ENCODE measurements at regions not wholly inside any gene's neighbourhood (a gene's known extent, or its start where the extent isn't known, plus 50 kb on each side); places are given as distances from the start of the nearest gene placed in this dataset.
"Not testable (repeated sequence)": the region's sequence is repeated elsewhere in the genome, so short reads cannot be mapped to it uniquely, and the experiment has no call there.

- not testable (repeated sequence) for H3K9ac ChIP-seq (ENCODE audit: low read length); H3K27me3 ChIP-seq (ENCODE audit: control insufficient read depth, insufficient read depth, low read length); H3K4me1 ChIP-seq (ENCODE audit: control insufficient read depth, insufficient read depth, low read length); H3K27ac ChIP-seq (ENCODE audit: low read depth, low read length); H3K36me3 ChIP-seq (ENCODE audit: control insufficient read depth, insufficient read depth, low read length); H3K4me3 ChIP-seq (ENCODE audit: low read depth, low read length)
- H3K9me3 ChIP-seq (ENCODE audit: control insufficient read depth, insufficient read depth, low read depth, low read length): peaks cover 19% of the 10 kb centered on the region; the same call in 1 of the 2 replicates
Measured at GRCh38 chr15:29648415-29648814, 173.9 kb downstream of the TJP1 start.

- Histone ChIP-seq H3K9me3 (ENCODE audit: control insufficient read depth, insufficient read depth, low read depth, low read length) (peaks cover 19% of the 10 kb centered on the region; the same call in 1 of the 2 replicates), H3K4me3 (ENCODE audit: low read depth, low read length) (no peak overlapping the region), H3K9ac (ENCODE audit: low read length) (no peak overlapping the region), H3K4me1 (ENCODE audit: control insufficient read depth, insufficient read depth, low read length) (no peaks in the 10 kb centered on the region), H3K36me3 (ENCODE audit: control insufficient read depth, insufficient read depth, low read length) (no peaks in the 10 kb centered on the region), H3K27me3 (ENCODE audit: control insufficient read depth, insufficient read depth, low read length) (no peaks in the 10 kb centered on the region), H3K27ac (ENCODE audit: low read depth, low read length) (no peak overlapping the region)
Measured at GRCh38 chr15:29645841-29646240, 176.4 kb downstream of the TJP1 start.

GRCh38 chr15:29644361-29644760 is 177.9 kb downstream of the TJP1 start:
- H3K4me1 ChIP-seq (ENCODE audit: control insufficient read depth, insufficient read depth, low read length); H3K27me3 ChIP-seq (ENCODE audit: control insufficient read depth, insufficient read depth, low read length): not testable (repeated sequence)
- peaks cover 19% of the 10 kb centered on the region; the same call in 1 of the 2 replicates for H3K9me3 ChIP-seq (ENCODE audit: control insufficient read depth, insufficient read depth, low read depth, low read length)

GRCh38 chr15:29638781-29639180 is 183.5 kb downstream of the TJP1 start:
- H3K9ac ChIP-seq (ENCODE audit: low read length): no peak overlapping the region

More at GRCh38 chr15:29644361-29644760, 177.9 kb downstream of the TJP1 start:
- H3K27ac ChIP-seq (ENCODE audit: low read depth, low read length); H3K36me3 ChIP-seq (ENCODE audit: control insufficient read depth, insufficient read depth, low read length); H3K4me3 ChIP-seq (ENCODE audit: low read depth, low read length); H3K9ac ChIP-seq (ENCODE audit: low read length): not testable (repeated sequence)

GRCh38 chr15:29638011-29638410 is 184.3 kb downstream of the TJP1 start:
- Histone ChIP-seq H3K9me3 (ENCODE audit: control insufficient read depth, insufficient read depth, low read depth, low read length) (peaks cover 6% of the 10 kb centered on the region), H3K27me3 (ENCODE audit: control insufficient read depth, insufficient read depth, low read length) (no peaks in the 10 kb centered on the region), H3K4me3 (ENCODE audit: low read depth, low read length) (no peak overlapping the region), H3K4me1 (ENCODE audit: control insufficient read depth, insufficient read depth, low read length) (no peaks in the 10 kb centered on the region), H3K27ac (ENCODE audit: low read depth, low read length) (no peak overlapping the region), H3K9ac (ENCODE audit: low read length) (no peak overlapping the region), H3K36me3 (ENCODE audit: control insufficient read depth, insufficient read depth, low read length) (no peaks in the 10 kb centered on the region)

More at GRCh38 chr15:29638781-29639180, 183.5 kb downstream of the TJP1 start:
- H3K4me3 ChIP-seq (ENCODE audit: low read depth, low read length): no peak overlapping the region
- peaks cover 4% of the 10 kb centered on the region for H3K9me3 ChIP-seq (ENCODE audit: control insufficient read depth, insufficient read depth, low read depth, low read length)
- no peak overlapping the region for H3K27ac ChIP-seq (ENCODE audit: low read depth, low read length)
- H3K36me3 ChIP-seq (ENCODE audit: control insufficient read depth, insufficient read depth, low read length): no peaks in the 10 kb centered on the region
- no peaks in the 10 kb centered on the region for H3K4me1 ChIP-seq (ENCODE audit: control insufficient read depth, insufficient read depth, low read length)
- no peaks in the 10 kb centered on the region for H3K27me3 ChIP-seq (ENCODE audit: control insufficient read depth, insufficient read depth, low read length)

GRCh38 chr15:29637555-29637954 is 184.7 kb downstream of the TJP1 start:
- Histone ChIP-seq H3K27me3 (ENCODE audit: control insufficient read depth, insufficient read depth, low read length) (no peaks in the 10 kb centered on the region), H3K9ac (ENCODE audit: low read length) (no peak overlapping the region), H3K27ac (ENCODE audit: low read depth, low read length) (no peak overlapping the region), H3K4me3 (ENCODE audit: low read depth, low read length) (no peak overlapping the region), H3K36me3 (ENCODE audit: control insufficient read depth, insufficient read depth, low read length) (no peaks in the 10 kb centered on the region), H3K9me3 (ENCODE audit: control insufficient read depth, insufficient read depth, low read depth, low read length) (peaks cover 6% of the 10 kb centered on the region), H3K4me1 (ENCODE audit: control insufficient read depth, insufficient read depth, low read length) (no peaks in the 10 kb centered on the region)

- Histone ChIP-seq H3K36me3 (ENCODE audit: control insufficient read depth, insufficient read depth, low read length) (no peaks in the 10 kb centered on the region), H3K4me3 (ENCODE audit: low read depth, low read length) (no peak overlapping the region), H3K27me3 (ENCODE audit: control insufficient read depth, insufficient read depth, low read length) (no peaks in the 10 kb centered on the region), H3K9me3 (ENCODE audit: control insufficient read depth, insufficient read depth, low read depth, low read length) (peaks cover 6% of the 10 kb centered on the region), H3K27ac (ENCODE audit: low read depth, low read length) (no peak overlapping the region), H3K4me1 (ENCODE audit: control insufficient read depth, insufficient read depth, low read length) (no peaks in the 10 kb centered on the region), H3K9ac (ENCODE audit: low read length) (no peak overlapping the region)
Measured at GRCh38 chr15:29636921-29637320, 185.3 kb downstream of the TJP1 start.

GRCh38 chr15:29636140-29636539 is 186.1 kb downstream of the TJP1 start:
- peaks cover 6% of the 10 kb centered on the region for H3K9me3 ChIP-seq (ENCODE audit: control insufficient read depth, insufficient read depth, low read depth, low read length)
- no peaks in the 10 kb centered on the region for H3K27me3 ChIP-seq (ENCODE audit: control insufficient read depth, insufficient read depth, low read length)
- H3K36me3 ChIP-seq (ENCODE audit: control insufficient read depth, insufficient read depth, low read length): no peaks in the 10 kb centered on the region
- no peak overlapping the region for H3K4me3 ChIP-seq (ENCODE audit: low read depth, low read length)
- H3K27ac ChIP-seq (ENCODE audit: low read depth, low read length): no peak overlapping the region
- peaks cover 6% of the 10 kb centered on the region; the same call in 1 of the 2 replicates for H3K4me1 ChIP-seq (ENCODE audit: control insufficient read depth, insufficient read depth, low read length)
- no peak overlapping the region for H3K9ac ChIP-seq (ENCODE audit: low read length)

GRCh38 chr15:29635513-29636098 is 186.7 kb downstream of the TJP1 start:
- Histone ChIP-seq H3K9ac (ENCODE audit: low read length) (no peak overlapping the region), H3K27ac (ENCODE audit: low read depth, low read length) (no peak overlapping the region), H3K4me3 (ENCODE audit: low read depth, low read length) (no peak overlapping the region), H3K9me3 (ENCODE audit: control insufficient read depth, insufficient read depth, low read depth, low read length) (peaks cover 6% of the 10 kb centered on the region), H3K36me3 (ENCODE audit: control insufficient read depth, insufficient read depth, low read length) (no peaks in the 10 kb centered on the region), H3K27me3 (ENCODE audit: control insufficient read depth, insufficient read depth, low read length) (no peaks in the 10 kb centered on the region), H3K4me1 (ENCODE audit: control insufficient read depth, insufficient read depth, low read length) (peaks cover 6% of the 10 kb centered on the region; the same call in 1 of the 2 replicates)

- H3K36me3 ChIP-seq (ENCODE audit: control insufficient read depth, insufficient read depth, low read length): no peaks in the 10 kb centered on the region
- no peak overlapping the region for H3K4me3 ChIP-seq (ENCODE audit: low read depth, low read length)
Measured at GRCh38 chr15:29633971-29634370, 188.3 kb downstream of the TJP1 start.

GRCh38 chr15:29632671-29633406 is 189.4 kb downstream of the TJP1 start:
- H3K27ac ChIP-seq (ENCODE audit: low read depth, low read length): no peak overlapping the region
- no peaks in the 10 kb centered on the region for H3K36me3 ChIP-seq (ENCODE audit: control insufficient read depth, insufficient read depth, low read length)
- peaks cover 6% of the 10 kb centered on the region for H3K9me3 ChIP-seq (ENCODE audit: control insufficient read depth, insufficient read depth, low read depth, low read length)
- H3K4me1 ChIP-seq (ENCODE audit: control insufficient read depth, insufficient read depth, low read length): peaks cover 6% of the 10 kb centered on the region; the same call in 1 of the 2 replicates
- no peaks in the 10 kb centered on the region for H3K27me3 ChIP-seq (ENCODE audit: control insufficient read depth, insufficient read depth, low read length)
- H3K4me3 ChIP-seq (ENCODE audit: low read depth, low read length): no peak overlapping the region
- no peak overlapping the region for H3K9ac ChIP-seq (ENCODE audit: low read length)

More at GRCh38 chr15:29633971-29634370, 188.3 kb downstream of the TJP1 start:
- no peaks in the 10 kb centered on the region for H3K27me3 ChIP-seq (ENCODE audit: control insufficient read depth, insufficient read depth, low read length)
- H3K4me1 ChIP-seq (ENCODE audit: control insufficient read depth, insufficient read depth, low read length): peaks cover 6% of the 10 kb centered on the region; the same call in 1 of the 2 replicates
- H3K27ac ChIP-seq (ENCODE audit: low read depth, low read length): no peak overlapping the region
- H3K9ac ChIP-seq (ENCODE audit: low read length): no peak overlapping the region
- peaks cover 6% of the 10 kb centered on the region for H3K9me3 ChIP-seq (ENCODE audit: control insufficient read depth, insufficient read depth, low read depth, low read length)

All from HUES6 (cell line).